Loucy (cell line): ENCODE measurements at regions not wholly inside any gene's neighbourhood (a gene's known extent, or its start where the extent isn't known, plus 50 kb on each side); places are given as distances from the start of the nearest gene placed in this dataset.

Experiments
- H2AFZ ChIP-seq: fragments of 200-600 bp; sonication (generic); 2 replicates; pipeline ENCODE4 v1.6.0; 2016; ENCODE audit warnings: antibody characterized with exemption, mild to moderate bottlenecking, low read length, moderate library complexity
- H3F3A ChIP-seq: fragments of 200-600 bp; 2 replicates; pipeline ENCODE4 v1.6.0; 2016; ENCODE audit warnings: antibody characterized with exemption, low read depth, mild to moderate bottlenecking
- H3K27me3 ChIP-seq: fragments of 200-600 bp; sonication (generic); 2 replicates; pipeline ENCODE4 v1.6.1; 2014; ENCODE audit warnings: low read length, mild to moderate bottlenecking; ENCODE audit not compliant: insufficient read depth, poor library complexity, severe bottlenecking
- H3K36me3 ChIP-seq: fragments of 200-600 bp; sonication (generic); 2 replicates; pipeline ENCODE4 v1.6.1; 2016; ENCODE audit warnings: low read length; ENCODE audit not compliant: insufficient read depth
- H3K4me1 ChIP-seq: fragments of 200-600 bp; sonication (generic); 2 replicates; pipeline ENCODE4 v1.5.1; 2014; ENCODE audit warnings: low read length, mild to moderate bottlenecking; ENCODE audit not compliant: insufficient read depth, poor library complexity, severe bottlenecking
- H3K4me2 ChIP-seq: fragments of 200-600 bp; sonication (generic); 2 replicates; pipeline ENCODE4 v1.6.0; 2014; ENCODE audit warnings: antibody characterized with exemption, low read length, low read depth, mild to moderate bottlenecking; ENCODE audit not compliant: poor library complexity, severe bottlenecking
- H3K4me3 ChIP-seq: fragments of 200-600 bp; sonication (generic); 2 replicates; pipeline ENCODE4 v1.5.1; 2014; ENCODE audit warnings: low read length, mild to moderate bottlenecking, mixed read lengths; ENCODE audit not compliant: poor library complexity, severe bottlenecking
- H3K79me2 ChIP-seq: fragments of 200-600 bp; sonication (generic); 2 replicates; pipeline ENCODE4 v1.6.1; 2014; ENCODE audit warnings: low read length; ENCODE audit not compliant: insufficient read depth
- H3K9ac ChIP-seq: fragments of 200-600 bp; sonication (generic); 2 replicates; pipeline ENCODE4 v1.6.0; 2014; ENCODE audit warnings: mild to moderate bottlenecking, low read depth, low read length, moderate library complexity; ENCODE audit not compliant: poor library complexity, severe bottlenecking
- H3K9me2 ChIP-seq: fragments of 200-600 bp; sonication (generic); replicated peaks from 2 replicates; pipeline ENCODE4 v1.6.1; 2016; ENCODE audit warnings: low read depth, low read length, mixed read lengths
- H3K9me3 ChIP-seq: fragments of 200-600 bp; sonication (generic); 2 replicates; pipeline ENCODE4 v1.6.1; 2014; ENCODE audit warnings: mild to moderate bottlenecking, antibody characterized with exemption, low read length, low read depth; ENCODE audit not compliant: insufficient read depth
- H4K20me1 ChIP-seq: fragments of 200-600 bp; sonication (generic); 2 replicates; pipeline ENCODE4 v1.6.0; 2014; ENCODE audit warnings: antibody characterized with exemption, low read length, mild to moderate bottlenecking; ENCODE audit not compliant: insufficient read depth, poor library complexity, severe bottlenecking
- EZH2phosphoT487 ChIP-seq: fragments of 200-600 bp; IDR thresholded peaks from 2 replicates; pipeline ENCODE4 v1.6.1; 2018; ENCODE audit warnings: antibody characterized with exemption, mild to moderate bottlenecking, moderate library complexity, borderline replicate concordance
- TF ChIP-seq, protein P1 (sequence below): fragments of 200-600 bp; sonication (generic); conservative IDR thresholded peaks from 2 replicates; pipeline ENCODE4 v1.5.1; 2014; ENCODE audit warnings: mild to moderate bottlenecking, antibody characterized with exemption, low read length

DNA sequence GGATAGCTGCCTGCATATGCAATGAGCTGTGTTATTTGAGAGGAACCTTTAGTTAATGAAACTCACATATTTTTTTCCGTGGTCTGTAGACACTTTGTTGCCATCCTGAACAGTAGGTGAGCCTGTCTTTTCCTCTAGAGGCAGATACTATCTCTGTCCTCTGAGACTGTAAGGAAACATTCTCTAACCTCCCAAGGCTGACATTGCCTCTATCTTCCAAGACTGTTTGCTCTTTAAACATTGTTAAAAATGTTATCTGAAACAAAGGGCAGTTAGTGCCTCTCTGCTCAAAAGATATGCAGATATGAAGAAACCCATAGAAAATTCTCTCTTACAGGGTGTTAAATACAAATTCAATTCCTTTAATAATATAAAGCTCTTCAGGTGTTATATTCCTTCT lies 963.8 kb upstream of the CNTN5 start:
- H3K27me3 ChIP-seq, result no peaks in the 10 kb centered on the region
- H3K4me3 ChIP-seq, result no peak overlapping the region
- no peaks in the 10 kb centered on the region for H3K36me3 ChIP-seq
- no peak overlapping the region for H2AFZ ChIP-seq
- no peaks in the 10 kb centered on the region for H3K4me1 ChIP-seq
- H3K4me2 ChIP-seq, result no peak overlapping the region
- H3F3A ChIP-seq, result no peaks in the 10 kb centered on the region
- H3K79me2 ChIP-seq, result no peaks in the 10 kb centered on the region
- H4K20me1 ChIP-seq, result no peaks in the 10 kb centered on the region
- H3K9me3 ChIP-seq, result no peaks in the 10 kb centered on the region
- TF ChIP-seq, protein P1, sequence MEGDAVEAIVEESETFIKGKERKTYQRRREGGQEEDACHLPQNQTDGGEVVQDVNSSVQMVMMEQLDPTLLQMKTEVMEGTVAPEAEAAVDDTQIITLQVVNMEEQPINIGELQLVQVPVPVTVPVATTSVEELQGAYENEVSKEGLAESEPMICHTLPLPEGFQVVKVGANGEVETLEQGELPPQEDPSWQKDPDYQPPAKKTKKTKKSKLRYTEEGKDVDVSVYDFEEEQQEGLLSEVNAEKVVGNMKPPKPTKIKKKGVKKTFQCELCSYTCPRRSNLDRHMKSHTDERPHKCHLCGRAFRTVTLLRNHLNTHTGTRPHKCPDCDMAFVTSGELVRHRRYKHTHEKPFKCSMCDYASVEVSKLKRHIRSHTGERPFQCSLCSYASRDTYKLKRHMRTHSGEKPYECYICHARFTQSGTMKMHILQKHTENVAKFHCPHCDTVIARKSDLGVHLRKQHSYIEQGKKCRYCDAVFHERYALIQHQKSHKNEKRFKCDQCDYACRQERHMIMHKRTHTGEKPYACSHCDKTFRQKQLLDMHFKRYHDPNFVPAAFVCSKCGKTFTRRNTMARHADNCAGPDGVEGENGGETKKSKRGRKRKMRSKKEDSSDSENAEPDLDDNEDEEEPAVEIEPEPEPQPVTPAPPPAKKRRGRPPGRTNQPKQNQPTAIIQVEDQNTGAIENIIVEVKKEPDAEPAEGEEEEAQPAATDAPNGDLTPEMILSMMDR, result no peak
- no peak for TF ChIP-seq EZH2phosphoT487
- no peaks in the 10 kb centered on the region for H3K9me2 ChIP-seq
- H3K9ac ChIP-seq, result no peak overlapping the region

DNA sequence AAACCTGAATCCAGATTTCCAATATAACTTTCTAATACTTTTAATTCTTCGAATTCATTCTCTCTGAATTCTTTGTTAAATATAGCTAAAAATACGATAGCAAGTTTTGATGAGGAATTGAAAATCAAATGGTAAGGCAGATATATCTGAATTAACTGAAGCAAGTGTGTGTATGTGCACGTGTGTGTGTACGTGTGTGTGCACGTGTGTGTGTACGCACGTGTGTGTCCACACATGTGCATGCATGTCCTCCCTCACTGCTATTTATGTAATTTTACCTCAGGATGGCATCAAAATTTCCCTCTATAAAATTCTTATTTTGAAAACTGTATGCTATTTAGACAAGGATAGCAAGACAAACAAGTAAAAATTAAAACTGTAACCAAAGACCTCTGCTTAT lies 961.3 kb upstream of the CNTN5 start:
- H3K36me3 ChIP-seq, result no peaks in the 10 kb centered on the region
- H3K4me1 ChIP-seq, result no peaks in the 10 kb centered on the region
- no peaks in the 10 kb centered on the region for H3F3A ChIP-seq
- TF ChIP-seq EZH2phosphoT487, result no peak
- TF ChIP-seq, protein P1, result no peak
- no peaks in the 10 kb centered on the region for H4K20me1 ChIP-seq
- no peaks in the 10 kb centered on the region for H3K9me3 ChIP-seq
- H3K9ac ChIP-seq, result no peak overlapping the region
- no peak overlapping the region for H3K4me3 ChIP-seq
- H3K4me2 ChIP-seq, result no peak overlapping the region
- no peaks in the 10 kb centered on the region for H3K27me3 ChIP-seq
- H3K9me2 ChIP-seq, result no peaks in the 10 kb centered on the region
- H2AFZ ChIP-seq, result no peak overlapping the region
- H3K79me2 ChIP-seq, result no peaks in the 10 kb centered on the region

DNA sequence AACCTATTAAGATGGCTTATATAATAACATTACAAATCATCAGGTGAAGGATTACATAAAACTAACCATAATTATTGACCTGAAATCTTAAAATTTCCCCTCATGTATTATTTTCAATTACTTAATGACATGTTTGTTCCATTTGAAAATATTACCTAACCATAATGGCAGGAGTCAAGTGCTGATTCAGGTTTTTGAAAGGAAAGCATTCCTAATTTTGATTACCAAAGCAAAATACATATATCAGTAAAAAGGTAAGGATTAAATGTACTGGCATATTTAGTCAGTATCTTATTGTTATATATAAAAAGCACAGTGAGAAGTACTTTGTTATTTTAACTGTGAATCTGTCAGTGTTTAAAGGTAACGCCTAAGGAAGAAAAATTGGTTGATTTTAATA lies 960.0 kb upstream of the CNTN5 start:
- TF ChIP-seq EZH2phosphoT487, result no peak
- TF ChIP-seq, protein P1, result no peak
- Histone ChIP-seq H4K20me1 (no peaks in the 10 kb centered on the region), H3K9me3 (no peaks in the 10 kb centered on the region)

More for the DNA sequence above, 960.0 kb upstream of the CNTN5 start:
- Histone ChIP-seq H3K4me1 (no peaks in the 10 kb centered on the region), H2AFZ (no peak overlapping the region), H3F3A (no peaks in the 10 kb centered on the region), H3K9me2 (no peaks in the 10 kb centered on the region), H3K27me3 (no peaks in the 10 kb centered on the region), H3K4me2 (no peak overlapping the region), H3K4me3 (no peak overlapping the region), H3K36me3 (no peaks in the 10 kb centered on the region), H3K9ac (no peak overlapping the region), H3K79me2 (no peaks in the 10 kb centered on the region)
